ENCODE measurements at regions not wholly inside any gene's neighbourhood (a gene's known extent, or its start where the extent isn't known, plus 50 kb on each side); places are given as distances from the start of the nearest gene placed in this dataset.

- Histone ChIP-seq H3K27ac (ENCODE audit: poor library complexity, severe bottlenecking) (no peak overlapping the region), H3K9me3 (ENCODE audit: severe bottlenecking) (no peaks in the 10 kb centered on the region), H3K4me1 (ENCODE audit: insufficient read depth, poor library complexity, severe bottlenecking) (no peaks in the 10 kb centered on the region), H3K36me3 (ENCODE audit: low read depth) (no peaks in the 10 kb centered on the region), H3K27me3 (ENCODE audit: insufficient read depth, poor library complexity, severe bottlenecking) (peaks cover 4% of the 10 kb centered on the region), H3K4me3 (ENCODE audit: severe bottlenecking) (no peak overlapping the region)
- TF ChIP-seq CTCF (IDR thresholded peaks at IDR 0.05; ENCODE audit: poor library complexity, severe bottlenecking): no peak
- ATAC-seq (ENCODE audit: low read depth) (no peak), DNase-seq (ENCODE audit: low spot score) (no peak)
Observed at GRCh38 chr21:23524685-23525084, 2082.6 kb downstream of the MRPL39 start.

- H3K27ac ChIP-seq (ENCODE audit: poor library complexity, severe bottlenecking): no peak overlapping the region
- no peaks in the 10 kb centered on the region for H3K9me3 ChIP-seq (ENCODE audit: severe bottlenecking)
- H3K4me1 ChIP-seq (ENCODE audit: insufficient read depth, poor library complexity, severe bottlenecking): no peaks in the 10 kb centered on the region
- TF ChIP-seq CTCF (IDR thresholded peaks at IDR 0.05; ENCODE audit: poor library complexity, severe bottlenecking): no peak
- no peak for ATAC-seq (ENCODE audit: low read depth)
- no peak for DNase-seq (ENCODE audit: low spot score)
- no peaks in the 10 kb centered on the region for H3K36me3 ChIP-seq (ENCODE audit: low read depth)
- no peak overlapping the region for H3K4me3 ChIP-seq (ENCODE audit: severe bottlenecking)
- peaks cover 4% of the 10 kb centered on the region for H3K27me3 ChIP-seq (ENCODE audit: insufficient read depth, poor library complexity, severe bottlenecking)
Observed at GRCh38 chr21:23522751-23523150, 2084.5 kb downstream of the MRPL39 start.

GRCh38 chr21:23507501-23507900 is 2099.8 kb downstream of the MRPL39 start:
- ATAC-seq (ENCODE audit: low read depth): no peak

GRCh38 chr21:23496729-23497128 is 2110.6 kb downstream of the MRPL39 start:
- Histone ChIP-seq H3K9me3 (ENCODE audit: severe bottlenecking) (no peaks in the 10 kb centered on the region), H3K4me1 (ENCODE audit: insufficient read depth, poor library complexity, severe bottlenecking) (no peaks in the 10 kb centered on the region), H3K27me3 (ENCODE audit: insufficient read depth, poor library complexity, severe bottlenecking) (peaks cover 5% of the 10 kb centered on the region), H3K36me3 (ENCODE audit: low read depth) (no peaks in the 10 kb centered on the region), H3K4me3 (ENCODE audit: severe bottlenecking) (no peak overlapping the region), H3K27ac (ENCODE audit: poor library complexity, severe bottlenecking) (no peak overlapping the region)
- DNase-seq (ENCODE audit: low spot score) (no peak), ATAC-seq (ENCODE audit: low read depth) (no peak)
- no peak for TF ChIP-seq CTCF (IDR thresholded peaks at IDR 0.05; ENCODE audit: poor library complexity, severe bottlenecking)

More at GRCh38 chr21:23507501-23507900, 2099.8 kb downstream of the MRPL39 start:
- H3K9me3 ChIP-seq (ENCODE audit: severe bottlenecking): no peaks in the 10 kb centered on the region
- H3K4me1 ChIP-seq (ENCODE audit: insufficient read depth, poor library complexity, severe bottlenecking): no peaks in the 10 kb centered on the region
- no peak overlapping the region for H3K27ac ChIP-seq (ENCODE audit: poor library complexity, severe bottlenecking)
- H3K27me3 ChIP-seq (ENCODE audit: insufficient read depth, poor library complexity, severe bottlenecking): no peaks in the 10 kb centered on the region
- no peak overlapping the region for H3K4me3 ChIP-seq (ENCODE audit: severe bottlenecking)
- no peak for DNase-seq (ENCODE audit: low spot score)
- no peak for TF ChIP-seq CTCF (IDR thresholded peaks at IDR 0.05; ENCODE audit: poor library complexity, severe bottlenecking)
- H3K36me3 ChIP-seq (ENCODE audit: low read depth): no peaks in the 10 kb centered on the region

- DNase-seq (ENCODE audit: low spot score) (no peak), ATAC-seq (ENCODE audit: low read depth) (no peak)
- Histone ChIP-seq H3K27ac (ENCODE audit: poor library complexity, severe bottlenecking) (no peak overlapping the region), H3K36me3 (ENCODE audit: low read depth) (no peaks in the 10 kb centered on the region), H3K27me3 (ENCODE audit: insufficient read depth, poor library complexity, severe bottlenecking) (peaks cover 3% of the 10 kb centered on the region), H3K4me3 (ENCODE audit: severe bottlenecking) (no peak overlapping the region), H3K4me1 (ENCODE audit: insufficient read depth, poor library complexity, severe bottlenecking) (no peaks in the 10 kb centered on the region), H3K9me3 (ENCODE audit: severe bottlenecking) (no peaks in the 10 kb centered on the region)
- TF ChIP-seq CTCF (IDR thresholded peaks at IDR 0.05; ENCODE audit: poor library complexity, severe bottlenecking): no peak
Observed at GRCh38 chr21:23488245-23488644, 2119.0 kb downstream of the MRPL39 start.

Data from RWPE2 (cell line).